ENCODE measurements at regions not wholly inside any gene's neighbourhood (a gene's known extent, or its start where the extent isn't known, plus 50 kb on each side); places are given as distances from the start of the nearest gene placed in this dataset.

GRCh38 chr7:137160236-137160635 lies 183.3 kb downstream of the PTN start:
- DNase-seq (ENCODE audit: low read depth), result no peak
- no peak overlapping the region for H3K4me3 ChIP-seq (ENCODE audit: low read depth, low read length)
- no peak for TF ChIP-seq CTCF (IDR thresholded peaks at IDR 0.05; ENCODE audit: insufficient read depth, low read depth, low read length, missing control alignments)

GRCh38 chr7:137157256-137157655 lies 186.3 kb downstream of the PTN start:
- no peak for TF ChIP-seq CTCF (IDR thresholded peaks at IDR 0.05; ENCODE audit: insufficient read depth, low read depth, low read length, missing control alignments)
- no peak for DNase-seq (ENCODE audit: low read depth)
- H3K4me3 ChIP-seq (ENCODE audit: low read depth, low read length), result no peak overlapping the region

- H3K4me3 ChIP-seq (ENCODE audit: low read depth, low read length), result no peak overlapping the region
- DNase-seq (ENCODE audit: low read depth), result no peak
- no peak for TF ChIP-seq CTCF (IDR thresholded peaks at IDR 0.05; ENCODE audit: insufficient read depth, low read depth, low read length, missing control alignments)
These were observed 191.9 kb downstream of the PTN start for GRCh38 chr7:137151690-137152052.

- no peak overlapping the region for H3K4me3 ChIP-seq (ENCODE audit: low read depth, low read length)
- DNase-seq (ENCODE audit: low read depth), result no peak
- no peak for TF ChIP-seq CTCF (IDR thresholded peaks at IDR 0.05; ENCODE audit: insufficient read depth, low read depth, low read length, missing control alignments)
These were observed 192.4 kb downstream of the PTN start for GRCh38 chr7:137151041-137151689.

GRCh38 chr7:137147338-137147720 lies 196.2 kb downstream of the PTN start:
- no peak for TF ChIP-seq CTCF (IDR thresholded peaks at IDR 0.05; ENCODE audit: insufficient read depth, low read depth, low read length, missing control alignments)
- no peak overlapping the region for H3K4me3 ChIP-seq (ENCODE audit: low read depth, low read length)

GRCh38 chr7:137146552-137147337 lies 196.8 kb downstream of the PTN start:
- no peak overlapping the region for H3K4me3 ChIP-seq (ENCODE audit: low read depth, low read length)
- no peak for TF ChIP-seq CTCF (IDR thresholded peaks at IDR 0.05; ENCODE audit: insufficient read depth, low read depth, low read length, missing control alignments)
- no peak for DNase-seq (ENCODE audit: low read depth)

More at GRCh38 chr7:137147338-137147720, 196.2 kb downstream of the PTN start:
- DNase-seq (ENCODE audit: low read depth), result no peak
